HL-60 (cell line): ENCODE measurements at regions not wholly inside any gene's neighbourhood (a gene's known extent, or its start where the extent isn't known, plus 50 kb on each side); places are given as distances from the start of the nearest gene placed in this dataset.

ENCODE experiments used
- TF ChIP-seq, protein P1 (sequence below): IDR thresholded peaks from one replicate; pipeline ENCODE4 v1.5.1; 2011; ENCODE audit warnings: low read length, control low read depth, inconsistent platforms; ENCODE audit not compliant: insufficient read depth
- TF ChIP-seq, protein P2 (sequence below): IDR thresholded peaks from 2 replicates; pipeline ENCODE4 v1.6.1; 2012; ENCODE audit warnings: low read depth; ENCODE audit not compliant: insufficient replicate concordance

DNA sequence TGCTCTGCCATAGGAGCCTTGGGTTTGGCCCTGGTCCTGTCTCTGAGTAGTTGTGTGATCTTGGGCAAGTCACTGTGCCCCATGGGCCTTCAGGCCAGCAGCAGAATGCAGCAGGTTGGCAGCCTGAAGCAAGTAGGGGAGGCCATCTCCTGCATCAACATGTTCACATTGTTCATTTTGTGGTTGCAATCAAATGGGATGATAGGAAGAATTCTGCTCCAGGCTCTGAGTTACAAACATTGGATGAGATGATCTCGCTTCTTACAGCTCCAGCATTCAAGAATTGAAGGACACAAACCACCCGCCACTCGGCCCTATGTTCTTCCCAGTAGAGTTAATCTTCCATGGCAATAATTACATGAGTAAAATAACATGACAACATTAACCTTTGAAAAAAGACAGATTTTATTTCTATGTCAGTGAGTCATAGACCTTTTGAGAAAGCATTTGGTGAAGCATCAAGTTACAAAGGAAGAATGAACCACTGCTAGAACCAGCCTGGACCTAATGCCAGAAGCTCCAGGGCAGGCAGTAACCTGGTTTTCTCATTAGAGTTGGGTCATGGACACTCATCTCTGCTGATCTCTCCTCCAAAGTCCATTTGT lies 308.3 kb upstream of the NCAM1 start:
- TF ChIP-seq, protein P1, sequence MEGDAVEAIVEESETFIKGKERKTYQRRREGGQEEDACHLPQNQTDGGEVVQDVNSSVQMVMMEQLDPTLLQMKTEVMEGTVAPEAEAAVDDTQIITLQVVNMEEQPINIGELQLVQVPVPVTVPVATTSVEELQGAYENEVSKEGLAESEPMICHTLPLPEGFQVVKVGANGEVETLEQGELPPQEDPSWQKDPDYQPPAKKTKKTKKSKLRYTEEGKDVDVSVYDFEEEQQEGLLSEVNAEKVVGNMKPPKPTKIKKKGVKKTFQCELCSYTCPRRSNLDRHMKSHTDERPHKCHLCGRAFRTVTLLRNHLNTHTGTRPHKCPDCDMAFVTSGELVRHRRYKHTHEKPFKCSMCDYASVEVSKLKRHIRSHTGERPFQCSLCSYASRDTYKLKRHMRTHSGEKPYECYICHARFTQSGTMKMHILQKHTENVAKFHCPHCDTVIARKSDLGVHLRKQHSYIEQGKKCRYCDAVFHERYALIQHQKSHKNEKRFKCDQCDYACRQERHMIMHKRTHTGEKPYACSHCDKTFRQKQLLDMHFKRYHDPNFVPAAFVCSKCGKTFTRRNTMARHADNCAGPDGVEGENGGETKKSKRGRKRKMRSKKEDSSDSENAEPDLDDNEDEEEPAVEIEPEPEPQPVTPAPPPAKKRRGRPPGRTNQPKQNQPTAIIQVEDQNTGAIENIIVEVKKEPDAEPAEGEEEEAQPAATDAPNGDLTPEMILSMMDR, result no peak
- TF ChIP-seq, protein P2, sequence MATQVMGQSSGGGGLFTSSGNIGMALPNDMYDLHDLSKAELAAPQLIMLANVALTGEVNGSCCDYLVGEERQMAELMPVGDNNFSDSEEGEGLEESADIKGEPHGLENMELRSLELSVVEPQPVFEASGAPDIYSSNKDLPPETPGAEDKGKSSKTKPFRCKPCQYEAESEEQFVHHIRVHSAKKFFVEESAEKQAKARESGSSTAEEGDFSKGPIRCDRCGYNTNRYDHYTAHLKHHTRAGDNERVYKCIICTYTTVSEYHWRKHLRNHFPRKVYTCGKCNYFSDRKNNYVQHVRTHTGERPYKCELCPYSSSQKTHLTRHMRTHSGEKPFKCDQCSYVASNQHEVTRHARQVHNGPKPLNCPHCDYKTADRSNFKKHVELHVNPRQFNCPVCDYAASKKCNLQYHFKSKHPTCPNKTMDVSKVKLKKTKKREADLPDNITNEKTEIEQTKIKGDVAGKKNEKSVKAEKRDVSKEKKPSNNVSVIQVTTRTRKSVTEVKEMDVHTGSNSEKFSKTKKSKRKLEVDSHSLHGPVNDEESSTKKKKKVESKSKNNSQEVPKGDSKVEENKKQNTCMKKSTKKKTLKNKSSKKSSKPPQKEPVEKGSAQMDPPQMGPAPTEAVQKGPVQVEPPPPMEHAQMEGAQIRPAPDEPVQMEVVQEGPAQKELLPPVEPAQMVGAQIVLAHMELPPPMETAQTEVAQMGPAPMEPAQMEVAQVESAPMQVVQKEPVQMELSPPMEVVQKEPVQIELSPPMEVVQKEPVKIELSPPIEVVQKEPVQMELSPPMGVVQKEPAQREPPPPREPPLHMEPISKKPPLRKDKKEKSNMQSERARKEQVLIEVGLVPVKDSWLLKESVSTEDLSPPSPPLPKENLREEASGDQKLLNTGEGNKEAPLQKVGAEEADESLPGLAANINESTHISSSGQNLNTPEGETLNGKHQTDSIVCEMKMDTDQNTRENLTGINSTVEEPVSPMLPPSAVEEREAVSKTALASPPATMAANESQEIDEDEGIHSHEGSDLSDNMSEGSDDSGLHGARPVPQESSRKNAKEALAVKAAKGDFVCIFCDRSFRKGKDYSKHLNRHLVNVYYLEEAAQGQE, result no peak
